SK-N-SH (cell line): ENCODE measurements at regions not wholly inside any gene's neighbourhood (a gene's known extent, or its start where the extent isn't known, plus 50 kb on each side); places are given as distances from the start of the nearest gene placed in this dataset.

Source experiments
- CTCF ChIA-PET: fragments of 300-600, 350-600 bp; formaldehyde crosslinking; extraction: SDS; loops from one replicate; lab custom pipeline; 2021; lab: Yijun Ruan, JAX
- POLR2A ChIA-PET: fragments of 350-600 bp; sonication (Branson Sonifier 250); formaldehyde crosslinking; extraction: SDS; loops from one replicate; lab custom pipeline; 2020; ENCODE audit warnings: antibody characterized with exemption, inconsistent platforms; lab: Yijun Ruan, JAX
- DNase-seq: peaks from one replicate; pipeline ENCODE4 v3.0.0; 2012
- H2AFZ ChIP-seq: fragments of 200-600 bp; sonication (generic); 2 replicates; pipeline ENCODE4 v1.8.1; 2016; ENCODE audit warnings: antibody characterized with exemption, mild to moderate bottlenecking, low read depth
- H3F3A ChIP-seq: fragments of 200-600 bp; sonication (generic); replicated peaks from 2 replicates; pipeline ENCODE3; 2016; ENCODE audit warnings: antibody characterized with exemption, mild to moderate bottlenecking; ENCODE audit not compliant: insufficient read depth
- H3K27ac ChIP-seq, 2 experiments: fragments of 200-500 bp in 1 of 2; fragments of 200-600 bp in 1 of 2; sonication (Bioruptor generic) in 1 of 2; sonication (generic), shearing (Covaris generic) in 1 of 2; 2 replicates each; pipeline versions ENCODE4 v1.5.1 to v1.6.1; 2014 to 2016; ENCODE audit warnings: low read depth in 2 of 2, inconsistent platforms in 1 of 2, low read length in 1 of 2, mild to moderate bottlenecking in 1 of 2, mixed read lengths in 1 of 2
- H3K27me3 ChIP-seq: fragments of 200-600 bp; sonication (generic), shearing (Covaris generic); 2 replicates; pipeline ENCODE4 v1.6.1; 2016; ENCODE audit warnings: mixed run types; ENCODE audit not compliant: insufficient read depth
- H3K36me3 ChIP-seq, 2 experiments: fragments of 200-500 bp in 1 of 2; fragments of 200-600 bp in 1 of 2; sonication (Bioruptor generic) in 1 of 2; sonication (generic) in 1 of 2; replicated peaks in 1 of 2; 2 replicates each; pipeline versions ENCODE3 to v1.5.1; 2014 to 2016; ENCODE audit warnings: low read length in 1 of 2, mild to moderate bottlenecking in 1 of 2; ENCODE audit not compliant: insufficient read depth in 2 of 2, control insufficient read depth in 1 of 2
- H3K4me1 ChIP-seq, 2 experiments: fragments of 200-500 bp in 1 of 2; fragments of 200-600 bp in 1 of 2; sonication (Bioruptor generic) in 1 of 2; sonication (generic), shearing (Covaris generic) in 1 of 2; 2 replicates each; pipeline versions ENCODE4 v1.5.1 to v1.6.1; 2014 to 2016; ENCODE audit warnings: low read depth in 1 of 2, low read length in 1 of 2, mixed run types in 1 of 2; ENCODE audit not compliant: insufficient read depth in 2 of 2, control insufficient read depth in 1 of 2
- H3K4me2 ChIP-seq: fragments of 200-600 bp; sonication (generic), shearing (Covaris generic); 2 replicates; pipeline ENCODE4 v1.6.1; 2017; ENCODE audit warnings: mixed run types
- H3K4me3 ChIP-seq, 2 experiments: fragments of 200-500 bp in 1 of 2; fragments of 200-600 bp in 1 of 2; sonication (Bioruptor generic) in 1 of 2; sonication (generic), shearing (Covaris generic) in 1 of 2; 2 replicates each; pipeline versions ENCODE4 v1.5.1 to v1.8.1; 2014 to 2016; ENCODE audit warnings: low read depth in 2 of 2, inconsistent platforms in 1 of 2, low read length in 1 of 2, mild to moderate bottlenecking in 1 of 2, mixed read lengths in 1 of 2, moderate library complexity in 1 of 2
- H3K79me2 ChIP-seq: fragments of 200-600 bp; sonication (generic); 2 replicates; pipeline ENCODE4 v1.8.1; 2017; ENCODE audit warnings: mild to moderate bottlenecking; ENCODE audit not compliant: insufficient read depth
- H3K9ac ChIP-seq: fragments of 200-600 bp; sonication (generic); 2 replicates; pipeline ENCODE4 v1.6.1; 2017; ENCODE audit warnings: mixed run types
- H3K9me2 ChIP-seq: fragments of 200-600 bp; sonication (generic); 2 replicates; pipeline ENCODE4 v1.6.1; 2017; ENCODE audit warnings: mixed run types
- H3K9me3 ChIP-seq: fragments of 200-600 bp; sonication (generic); 2 replicates; pipeline ENCODE4 v1.6.1; 2017; ENCODE audit warnings: mixed run types, mild to moderate bottlenecking, moderate library complexity
- H4K20me1 ChIP-seq: fragments of 200-600 bp; sonication (generic); 2 replicates; pipeline ENCODE4 v1.6.1; 2017; ENCODE audit warnings: mild to moderate bottlenecking, mixed run types; ENCODE audit not compliant: insufficient read depth
- CHD2 ChIP-seq: fragments of 150-350 bp; IDR thresholded peaks from 2 replicates; pipeline ENCODE4 v1.6.1; 2018; ENCODE audit warnings: low read length; ENCODE audit not compliant: partially characterized antibody
- EP300 ChIP-seq, 2 experiments: IDR thresholded peaks; 2 replicates each; pipeline versions ENCODE4 v1.4.0 to v1.6.1; 2012; ENCODE audit warnings: borderline replicate concordance in 1 of 2, low read depth in 1 of 2, low read length in 1 of 2
- FOXJ3 ChIP-seq: sonication (generic); formaldehyde crosslinking; IDR thresholded peaks from 2 replicates; pipeline ENCODE4 v1.5.1; 2020; ENCODE audit warnings: mild to moderate bottlenecking, missing genetic modification reagents
- POLR2AphosphoS5 ChIP-seq: IDR thresholded peaks from 2 replicates; pipeline ENCODE4 v1.6.1; 2012; ENCODE audit warnings: low read depth, low read length
- RFX5 ChIP-seq: IDR thresholded peaks from 2 replicates; pipeline ENCODE4 v1.6.1; 2012; ENCODE audit warnings: mild to moderate bottlenecking, improper control_type of control experiment, low read length
- RXRA ChIP-seq: IDR thresholded peaks from 2 replicates; pipeline ENCODE4 v1.4.0; 2012; ENCODE audit warnings: low read depth, mild to moderate bottlenecking, borderline replicate concordance
- SIN3A ChIP-seq: IDR thresholded peaks from 2 replicates; pipeline ENCODE4 v1.6.1; 2012; ENCODE audit warnings: low read depth, mild to moderate bottlenecking, low read length, moderate library complexity, borderline replicate concordance
- SMC3 ChIP-seq: IDR thresholded peaks from 2 replicates; pipeline ENCODE4 v1.6.1; 2012; ENCODE audit warnings: low read depth, low read length, improper control_type of control experiment
- USF1 ChIP-seq: IDR thresholded peaks from 2 replicates; pipeline ENCODE4 v1.4.0; 2012; ENCODE audit warnings: low read depth, borderline replicate concordance
- WGBS: methylation state at CpG from one replicate; pipeline ENCODE4 v1.1.6; 2017; ENCODE audit warnings: low lambda C conversion rate; 5-methylcytosine and 5-hydroxymethylcytosine counted together
- TF ChIP-seq, protein P1 (sequence below): fragments of 150-350 bp; IDR thresholded peaks from 2 replicates; pipeline ENCODE4 v1.6.1; 2016; ENCODE audit warnings: mild to moderate bottlenecking, low read depth, low read length
- TF ChIP-seq, protein P2 (sequence below): IDR thresholded peaks from 2 replicates; pipeline ENCODE4 v1.4.0; 2012; ENCODE audit warnings: low read depth, borderline replicate concordance
- TF ChIP-seq, protein P3 (sequence below): IDR thresholded peaks from 2 replicates; pipeline ENCODE4 v1.4.0; 2012; ENCODE audit warnings: low read depth
- TF ChIP-seq, protein P4 (sequence below): IDR thresholded peaks from 2 replicates; pipeline ENCODE4; 2012

GRCh38 chr6:93139408-93140081 lies 279.8 kb downstream of the EPHA7 start:
- Histone ChIP-seq H3K4me1 (no peaks in the 10 kb centered on the region), H3K9me2 (no peaks in the 10 kb centered on the region), H4K20me1 (no peaks in the 10 kb centered on the region), H3K79me2 (no peaks in the 10 kb centered on the region), H3F3A (no peaks in the 10 kb centered on the region), H2AFZ (0 out of 2 replicates have a peak overlapping the region, but pooled peaks have one; percentile 5), H3K27ac (no peak overlapping the region), H3K36me3 (no peaks in the 10 kb centered on the region), H3K4me2 (no peak overlapping the region), H3K9me3 (no peaks in the 10 kb centered on the region), H3K9ac (no peak overlapping the region), H3K27me3 (no peaks in the 10 kb centered on the region), H3K4me3 (no peak overlapping the region)
- CTCF ChIA-PET: interaction anchor here (0.6 to 0.8 kb wide), 2 partner anchors 22 to 51 kb away, joined by 3 read pairs; no protein-coding TSS in a partner anchor
- DNase-seq: no peak
- no peak for TF ChIP-seq FOXJ3 (CRISPR knock-in tag)
- TF ChIP-seq, protein P1, sequence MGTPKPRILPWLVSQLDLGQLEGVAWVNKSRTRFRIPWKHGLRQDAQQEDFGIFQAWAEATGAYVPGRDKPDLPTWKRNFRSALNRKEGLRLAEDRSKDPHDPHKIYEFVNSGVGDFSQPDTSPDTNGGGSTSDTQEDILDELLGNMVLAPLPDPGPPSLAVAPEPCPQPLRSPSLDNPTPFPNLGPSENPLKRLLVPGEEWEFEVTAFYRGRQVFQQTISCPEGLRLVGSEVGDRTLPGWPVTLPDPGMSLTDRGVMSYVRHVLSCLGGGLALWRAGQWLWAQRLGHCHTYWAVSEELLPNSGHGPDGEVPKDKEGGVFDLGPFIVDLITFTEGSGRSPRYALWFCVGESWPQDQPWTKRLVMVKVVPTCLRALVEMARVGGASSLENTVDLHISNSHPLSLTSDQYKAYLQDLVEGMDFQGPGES: no peak
- TF ChIP-seq, protein P2, sequence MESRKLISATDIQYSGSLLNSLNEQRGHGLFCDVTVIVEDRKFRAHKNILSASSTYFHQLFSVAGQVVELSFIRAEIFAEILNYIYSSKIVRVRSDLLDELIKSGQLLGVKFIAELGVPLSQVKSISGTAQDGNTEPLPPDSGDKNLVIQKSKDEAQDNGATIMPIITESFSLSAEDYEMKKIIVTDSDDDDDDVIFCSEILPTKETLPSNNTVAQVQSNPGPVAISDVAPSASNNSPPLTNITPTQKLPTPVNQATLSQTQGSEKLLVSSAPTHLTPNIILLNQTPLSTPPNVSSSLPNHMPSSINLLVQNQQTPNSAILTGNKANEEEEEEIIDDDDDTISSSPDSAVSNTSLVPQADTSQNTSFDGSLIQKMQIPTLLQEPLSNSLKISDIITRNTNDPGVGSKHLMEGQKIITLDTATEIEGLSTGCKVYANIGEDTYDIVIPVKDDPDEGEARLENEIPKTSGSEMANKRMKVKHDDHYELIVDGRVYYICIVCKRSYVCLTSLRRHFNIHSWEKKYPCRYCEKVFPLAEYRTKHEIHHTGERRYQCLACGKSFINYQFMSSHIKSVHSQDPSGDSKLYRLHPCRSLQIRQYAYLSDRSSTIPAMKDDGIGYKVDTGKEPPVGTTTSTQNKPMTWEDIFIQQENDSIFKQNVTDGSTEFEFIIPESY: no peak
- TF ChIP-seq, protein P3, sequence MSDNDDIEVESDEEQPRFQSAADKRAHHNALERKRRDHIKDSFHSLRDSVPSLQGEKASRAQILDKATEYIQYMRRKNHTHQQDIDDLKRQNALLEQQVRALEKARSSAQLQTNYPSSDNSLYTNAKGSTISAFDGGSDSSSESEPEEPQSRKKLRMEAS: no peak
- TF ChIP-seq RXRA: no peak
- TF ChIP-seq USF1: no peak
- TF ChIP-seq CHD2: no peak
- TF ChIP-seq POLR2AphosphoS5: no peak
- no peak for TF ChIP-seq EP300 (IDR thresholded peaks at IDR 0.05; ENCODE audit: borderline replicate concordance in 1 of 2, low read depth in 1 of 2, low read length in 1 of 2)
- TF ChIP-seq, protein P4, sequence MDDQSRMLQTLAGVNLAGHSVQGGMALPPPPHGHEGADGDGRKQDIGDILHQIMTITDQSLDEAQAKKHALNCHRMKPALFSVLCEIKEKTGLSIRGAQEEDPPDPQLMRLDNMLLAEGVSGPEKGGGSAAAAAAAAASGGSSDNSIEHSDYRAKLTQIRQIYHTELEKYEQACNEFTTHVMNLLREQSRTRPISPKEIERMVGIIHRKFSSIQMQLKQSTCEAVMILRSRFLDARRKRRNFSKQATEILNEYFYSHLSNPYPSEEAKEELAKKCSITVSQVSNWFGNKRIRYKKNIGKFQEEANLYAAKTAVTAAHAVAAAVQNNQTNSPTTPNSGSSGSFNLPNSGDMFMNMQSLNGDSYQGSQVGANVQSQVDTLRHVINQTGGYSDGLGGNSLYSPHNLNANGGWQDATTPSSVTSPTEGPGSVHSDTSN: no peak
- no peak for TF ChIP-seq SIN3A
- TF ChIP-seq SMC3: no peak
- TF ChIP-seq RFX5: no peak
- 6% methylated on average over 4 of the region's 4 CpGs for WGBS
- POLR2A ChIA-PET: no interaction called here
